Left hindlimb (tissue), 1 donor: ENCODE measurements at regions not wholly inside any gene's neighbourhood (a gene's known extent, or its start where the extent isn't known, plus 50 kb on each side); places are given as distances from the start of the nearest gene placed in this dataset.

ENCODE experiments used
- DNase-seq: peaks from one replicate; pipeline ENCODE4 v3.0.0-alpha.2; 2018

DNA sequence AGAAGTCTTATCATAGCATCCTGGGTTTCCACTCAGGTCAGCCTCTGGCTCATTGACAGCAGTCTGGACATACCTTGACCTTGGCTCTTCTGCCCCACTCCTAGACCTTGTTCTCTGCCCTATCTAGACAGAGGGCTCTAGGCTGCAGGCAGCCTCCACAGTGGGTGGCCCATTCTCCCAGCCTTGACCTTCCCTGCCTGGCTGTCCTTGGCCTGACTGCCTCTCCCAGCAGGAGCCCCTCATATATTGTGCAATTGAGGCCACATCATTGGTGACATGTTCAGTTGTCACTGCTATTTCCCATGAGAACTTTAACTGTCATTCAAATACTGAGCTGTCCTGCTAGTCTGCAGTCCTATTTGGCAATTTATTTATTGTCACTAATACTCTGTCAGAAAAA is 503.4 kb downstream of the PLXNA4 start:
- no peak for DNase-seq

DNA sequence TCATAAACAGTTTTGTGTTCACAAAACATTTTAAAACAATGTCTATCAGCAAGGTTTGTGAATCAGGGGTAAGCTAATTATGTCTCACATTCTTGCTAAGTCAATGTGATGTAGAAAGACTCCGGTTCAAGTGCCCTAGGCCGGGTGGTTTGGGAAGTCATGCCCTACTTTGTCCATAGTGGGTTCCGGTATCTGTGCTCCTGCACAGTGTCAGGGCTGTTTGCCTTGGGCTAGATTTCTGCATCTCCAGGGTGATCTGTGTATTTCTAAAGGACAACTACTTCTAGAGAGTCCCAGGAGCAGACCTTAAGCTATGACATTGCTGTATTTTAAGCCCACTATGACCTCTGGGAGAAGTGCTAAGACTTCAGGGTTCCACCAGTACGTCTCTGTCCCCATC is 504.1 kb downstream of the PLXNA4 start:
- no peak for DNase-seq

DNA sequence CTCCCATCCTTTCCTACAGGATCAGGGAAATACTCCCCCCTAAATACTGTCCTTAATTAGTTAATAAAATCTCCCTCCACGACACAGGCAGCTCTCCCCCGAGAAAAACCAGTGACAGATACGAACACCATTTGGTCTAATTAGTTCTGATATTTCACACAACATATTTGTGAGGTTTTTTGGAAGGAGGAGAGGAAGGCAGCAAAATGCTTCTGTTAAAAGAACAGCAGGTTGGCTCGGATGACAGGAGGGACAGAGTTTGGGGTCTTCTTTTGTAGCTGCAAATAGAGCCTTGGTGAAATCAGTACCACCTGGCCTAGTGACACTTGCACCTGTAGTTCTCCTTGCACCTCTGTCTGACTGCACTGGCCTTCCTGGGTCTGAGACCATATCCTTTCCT is 507.0 kb downstream of the PLXNA4 start:
- DNase-seq, result no peak

DNA sequence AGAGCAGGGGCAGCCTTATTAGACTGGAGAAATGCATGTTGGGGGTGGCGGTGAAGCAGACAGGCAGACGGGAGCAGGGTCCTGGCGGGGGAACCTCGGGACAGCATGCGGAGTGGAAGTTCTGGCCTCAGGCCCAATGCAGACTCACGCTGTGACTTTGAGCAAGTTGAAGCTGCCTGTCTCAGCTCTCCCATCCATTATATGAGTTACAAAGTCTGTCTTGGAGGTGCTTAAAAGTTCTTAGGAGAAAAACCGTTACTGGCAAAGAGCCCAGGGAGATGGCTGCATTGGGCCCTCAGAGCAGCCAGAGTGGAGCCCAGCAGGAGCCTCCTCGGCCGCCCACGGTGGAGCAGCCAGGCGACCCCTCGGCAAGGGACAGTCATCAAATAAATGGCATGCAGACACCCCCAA is 509.5 kb downstream of the PLXNA4 start:
- peak; percentile 66 for DNase-seq

DNA sequence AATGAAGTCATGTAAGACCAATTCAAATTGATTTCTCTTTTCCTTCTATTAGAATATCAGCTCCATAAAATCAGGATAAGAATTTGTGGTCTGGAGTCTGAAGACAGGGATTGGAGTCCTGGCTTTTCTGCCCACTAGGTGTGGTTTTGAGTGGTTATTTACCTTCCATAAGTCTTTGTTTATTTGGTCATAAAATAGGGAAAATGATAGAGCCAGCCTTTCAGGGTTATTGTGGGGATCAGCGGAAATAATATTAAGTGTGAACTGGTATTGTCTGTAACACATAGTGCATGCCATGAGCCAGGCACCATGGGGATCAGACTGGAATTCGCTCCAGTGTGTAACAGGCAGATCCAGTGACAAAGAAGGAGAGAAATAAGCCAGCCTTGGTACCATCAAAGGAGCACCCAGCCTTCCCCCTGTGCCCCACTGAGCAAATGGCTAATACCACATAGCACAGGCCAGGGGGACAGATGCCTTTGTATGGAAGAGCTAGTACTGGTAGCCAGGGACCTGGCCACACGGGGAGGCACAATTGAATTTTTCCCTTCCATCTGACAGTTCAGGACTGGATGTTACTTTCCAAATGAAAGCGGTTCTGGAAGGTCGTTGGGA is 509.7 kb upstream of the PODXL start:
- DNase-seq, result no peak

DNA sequence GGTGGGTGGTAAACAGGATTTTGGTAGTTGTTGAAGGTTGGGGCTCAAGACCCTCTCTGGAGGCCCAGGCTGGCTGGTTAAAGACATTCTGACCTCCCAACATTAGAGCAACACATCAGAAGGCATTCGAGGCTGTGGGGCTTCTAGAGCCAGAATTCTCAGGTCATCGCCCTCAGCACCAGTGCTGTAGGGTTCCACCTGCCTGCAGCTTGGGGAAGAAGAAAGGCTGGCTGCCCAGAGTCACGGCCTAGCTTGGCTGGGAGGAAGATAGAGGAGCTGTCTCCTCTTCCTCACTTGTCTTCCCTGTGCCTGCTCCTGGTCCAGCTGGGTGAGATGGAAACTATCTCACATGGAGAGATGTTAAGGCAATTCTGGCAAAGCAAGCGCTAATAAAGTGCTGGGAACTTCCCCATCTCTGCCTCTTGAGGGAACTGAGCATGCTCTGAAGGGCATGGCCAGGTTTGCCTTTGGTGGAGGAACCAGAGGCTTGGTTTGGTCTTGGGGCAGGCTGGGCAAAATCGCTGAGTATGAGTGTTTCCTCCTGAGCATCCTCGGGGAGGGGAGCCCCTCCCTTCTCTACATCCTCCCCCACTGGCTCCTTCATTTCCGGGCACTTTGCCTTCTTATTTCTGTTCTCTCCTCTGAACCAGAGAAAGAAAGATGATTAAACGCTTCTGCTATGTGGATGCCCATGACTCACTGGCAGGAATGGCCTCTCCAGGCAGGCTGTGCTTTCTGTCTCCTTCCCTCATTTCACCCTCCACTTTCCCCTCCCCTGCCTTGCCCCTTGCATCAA is 509.0 kb upstream of the PODXL start:
- DNase-seq, result peak; percentile 49

DNA sequence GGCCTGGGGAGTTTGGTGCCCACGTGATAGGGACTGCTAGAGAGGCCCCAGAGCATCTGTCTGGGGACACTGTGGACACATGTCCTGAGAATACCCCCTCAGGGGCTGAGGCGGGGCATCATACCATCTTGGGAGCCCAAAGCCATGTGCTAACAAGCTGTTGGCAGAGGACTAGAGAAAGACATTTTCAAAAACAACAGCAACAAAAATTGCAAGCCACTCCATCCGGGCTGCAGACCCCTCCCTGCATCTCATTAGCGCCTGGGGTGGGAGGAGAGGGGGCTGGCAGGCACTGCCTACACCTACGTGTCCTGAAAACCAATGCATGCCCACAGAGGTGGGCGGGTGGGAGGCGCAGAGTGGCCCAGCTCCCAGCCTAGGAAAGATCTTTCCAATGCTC is 507.4 kb upstream of the PODXL start:
- no peak for DNase-seq

DNA sequence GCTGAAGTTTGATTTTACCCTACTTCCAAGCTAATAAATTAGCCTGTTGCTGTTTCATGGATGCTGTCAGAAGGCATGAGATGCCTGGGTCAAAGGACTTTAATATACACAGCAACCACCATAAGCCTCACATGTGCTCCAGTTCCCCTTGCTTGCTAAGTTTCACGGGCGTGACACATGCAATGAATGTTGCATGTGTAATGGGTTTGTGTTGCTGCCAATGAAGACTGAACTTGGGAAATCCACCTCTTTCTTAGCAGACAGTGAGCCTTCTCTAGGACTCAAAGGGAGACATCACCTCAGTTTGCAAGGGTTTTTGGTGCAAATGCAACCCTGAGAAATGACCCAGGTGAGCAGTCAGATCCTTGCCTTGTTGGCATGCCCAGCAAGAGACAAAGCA is 505.5 kb upstream of the PODXL start:
- DNase-seq, result no peak

DNA sequence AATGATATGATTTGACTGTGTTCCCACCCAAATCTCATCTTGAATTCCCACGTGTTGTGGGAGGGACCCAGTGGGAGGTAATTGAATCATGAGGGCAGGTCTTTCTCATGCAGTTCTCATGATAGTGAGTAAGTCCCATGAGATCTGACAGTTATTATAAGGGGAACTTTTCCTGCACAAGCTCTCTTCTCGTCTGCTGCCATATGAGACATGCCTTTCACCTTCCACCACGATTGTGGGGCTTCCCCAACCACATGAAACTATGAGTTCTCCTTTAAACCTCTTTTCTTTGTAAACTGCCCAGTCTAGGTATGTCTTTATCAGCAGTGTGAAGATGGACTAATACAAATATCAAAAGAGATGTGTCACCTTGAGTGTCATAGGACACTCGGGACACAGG is 502.7 kb upstream of the PODXL start:
- no peak for DNase-seq

DNA sequence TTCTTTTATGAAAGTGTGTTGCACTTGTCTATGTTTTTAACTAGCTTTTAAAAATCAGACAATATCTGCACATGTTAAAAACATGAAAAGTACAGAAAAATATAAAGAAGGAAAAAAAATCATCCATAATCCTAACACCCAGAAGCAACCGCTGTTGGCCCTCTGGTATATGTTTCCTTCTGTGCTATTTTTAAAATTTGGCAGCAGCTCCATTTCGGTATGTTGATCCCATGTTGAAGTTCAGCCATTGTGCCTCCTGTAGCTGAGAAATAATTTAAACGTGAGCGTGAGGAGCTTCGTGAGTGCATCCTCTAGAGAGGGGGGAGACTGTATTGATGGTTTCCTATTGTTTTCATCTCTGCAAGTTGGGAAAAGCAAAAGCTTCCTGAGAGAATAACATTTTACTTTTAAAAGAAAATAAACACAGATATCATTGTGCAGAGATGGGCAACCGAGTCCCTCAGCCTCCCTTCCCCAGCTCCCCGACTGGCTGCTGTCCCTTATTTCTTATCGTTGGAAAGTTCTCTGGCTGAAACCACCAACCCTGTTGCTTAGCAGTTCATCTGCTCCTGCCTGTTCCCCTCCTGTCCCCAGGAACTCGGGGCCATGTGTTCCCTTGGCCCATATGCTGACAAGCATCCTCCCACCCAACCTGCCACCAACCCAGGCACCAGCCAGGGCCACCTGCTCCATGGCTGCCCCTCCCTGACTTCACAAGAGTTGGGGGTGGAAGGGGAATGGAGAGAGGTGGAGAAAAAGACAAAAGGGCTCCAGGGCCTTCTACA is 499.1 kb upstream of the PODXL start:
- DNase-seq, result no peak

DNA sequence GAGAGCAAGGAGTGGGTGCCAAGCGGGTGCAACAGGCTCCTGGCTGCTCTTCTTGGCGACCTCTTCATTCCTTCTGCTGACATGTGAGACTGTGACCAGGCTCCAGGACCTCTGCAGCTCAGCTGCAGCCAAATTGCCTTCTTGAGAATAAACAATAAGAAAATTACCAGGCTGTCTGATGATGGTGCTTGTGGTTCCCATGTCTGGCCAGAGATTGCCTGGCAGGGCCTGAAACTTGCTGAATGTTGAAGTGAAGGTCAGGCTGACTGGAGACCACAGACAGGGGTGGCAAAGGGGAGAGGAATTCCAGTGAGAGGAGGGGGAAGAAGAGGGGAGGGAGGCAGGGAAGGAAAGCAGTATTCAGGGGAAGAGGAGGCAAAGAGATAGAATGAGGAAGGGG is 497.4 kb upstream of the PODXL start:
- no peak for DNase-seq

DNA sequence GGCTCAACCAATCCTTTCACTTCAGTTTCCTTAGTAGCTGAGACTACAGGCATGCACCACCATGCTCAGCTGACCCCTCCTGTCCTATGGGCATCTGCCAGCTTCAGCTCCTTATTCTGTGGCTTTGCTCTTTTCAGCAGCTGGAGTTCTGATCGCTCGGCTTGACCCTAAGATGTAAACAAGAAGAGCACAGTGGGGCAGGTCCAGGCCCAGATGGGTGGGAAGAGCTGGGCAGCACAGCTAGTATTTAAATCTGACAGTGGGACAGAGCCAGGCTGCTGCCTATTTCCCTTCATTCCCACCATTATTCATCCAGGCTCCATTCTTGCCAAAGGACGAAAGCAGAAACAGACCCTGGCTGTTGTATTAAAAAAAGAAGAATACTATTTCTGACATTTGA is 494.9 kb upstream of the PODXL start:
- no peak for DNase-seq

DNA sequence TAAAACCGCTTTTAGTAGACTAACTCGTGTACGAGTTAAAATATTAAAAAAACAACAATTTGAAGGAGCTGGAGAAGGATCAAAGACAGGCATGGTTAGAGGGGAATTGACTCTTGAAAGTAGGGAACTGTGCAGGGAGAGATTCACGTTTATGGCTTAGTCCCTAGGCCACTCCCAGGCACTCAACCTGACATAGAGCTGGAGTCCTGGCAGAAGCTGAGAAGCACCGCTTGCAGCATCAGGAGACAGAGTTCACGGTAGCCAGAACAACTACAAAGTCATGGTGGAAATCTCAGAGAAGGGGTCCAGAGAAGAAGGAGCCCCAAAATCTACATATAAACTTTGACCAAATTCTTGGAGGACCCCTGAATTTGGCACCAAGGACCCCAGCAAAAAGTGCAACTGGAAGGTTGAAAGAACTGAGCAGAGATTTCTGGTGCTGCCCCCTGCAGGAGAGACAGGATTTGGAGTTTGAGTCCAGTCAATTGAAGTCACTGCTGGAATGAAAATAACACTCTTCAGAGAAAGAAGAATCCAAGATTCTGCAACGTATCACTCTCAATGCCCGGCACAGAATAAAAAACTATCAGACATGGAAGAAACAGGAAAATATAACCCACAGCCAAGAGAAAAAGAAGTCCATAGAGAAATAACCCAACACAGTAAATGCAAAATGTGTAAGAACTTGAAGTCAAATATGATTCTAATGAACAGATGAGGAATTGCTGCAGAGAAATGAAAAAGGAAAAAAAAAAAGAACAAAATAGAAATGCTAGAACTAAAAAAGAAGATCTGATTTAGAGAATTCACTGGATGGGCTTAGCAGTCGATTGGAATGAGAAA is 493.3 kb upstream of the PODXL start:
- no peak for DNase-seq

DNA sequence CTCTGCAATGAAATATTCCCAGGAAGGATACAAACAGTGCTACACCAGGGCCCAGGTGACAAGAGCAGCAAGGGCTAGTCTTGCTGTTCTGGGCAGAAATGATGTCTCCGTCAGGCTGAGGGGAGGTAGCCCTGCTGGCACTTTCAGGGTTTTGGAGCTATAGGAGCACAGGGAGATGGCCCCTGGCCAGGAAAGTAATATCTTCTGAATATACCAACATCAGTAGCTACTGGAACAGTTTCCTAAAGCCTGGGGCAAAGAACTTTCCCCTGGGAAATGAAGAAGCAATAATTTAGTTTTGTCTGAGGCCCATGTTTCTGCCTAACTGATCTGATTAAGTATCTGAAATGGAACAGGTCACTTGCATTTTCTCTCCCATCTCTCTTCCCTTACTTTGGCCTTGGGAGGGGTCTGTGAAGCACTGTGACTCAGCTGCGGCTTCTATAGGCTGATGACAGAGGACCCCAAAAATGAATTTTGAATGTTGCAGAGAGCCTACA is 489.1 kb upstream of the PODXL start:
- no peak for DNase-seq

DNA sequence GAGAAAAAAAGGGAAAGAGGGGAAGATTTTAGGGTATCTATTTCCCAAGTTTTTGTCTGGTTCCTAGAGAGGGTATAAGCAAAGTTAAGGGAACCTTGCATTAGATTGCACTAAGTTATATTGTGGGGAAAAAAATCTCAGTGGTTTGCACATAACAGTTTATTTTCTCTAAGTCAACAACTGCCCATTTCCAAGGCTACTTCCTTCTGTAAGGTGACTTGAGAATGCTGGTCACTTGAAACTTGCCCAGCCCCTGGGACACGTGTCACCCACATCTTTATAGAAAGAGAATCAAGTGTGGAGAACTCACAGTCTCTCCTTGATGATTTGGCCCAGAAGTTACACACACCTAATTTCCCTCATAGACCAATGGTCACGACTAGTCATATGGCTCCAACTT is 488.6 kb upstream of the PODXL start:
- no peak for DNase-seq

DNA sequence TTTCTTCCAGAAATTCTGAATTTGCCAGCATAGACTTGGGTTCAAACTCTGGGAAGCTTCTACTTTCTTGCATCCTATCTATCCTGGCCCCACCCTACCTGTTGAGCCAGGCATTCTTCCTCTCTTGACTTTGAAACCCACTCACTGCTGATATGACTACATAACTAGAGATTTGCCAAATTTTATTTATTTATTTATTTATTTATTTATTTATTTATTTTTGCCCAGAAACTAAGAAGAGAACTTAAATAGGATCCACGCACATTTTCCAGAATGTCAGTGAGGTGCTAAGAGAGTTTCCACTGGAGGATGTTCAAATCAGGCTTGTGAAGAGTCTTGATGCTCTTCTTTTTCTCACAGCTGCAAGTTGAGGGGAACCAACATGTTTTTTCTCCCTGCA is 487.8 kb upstream of the PODXL start:
- no peak for DNase-seq

DNA sequence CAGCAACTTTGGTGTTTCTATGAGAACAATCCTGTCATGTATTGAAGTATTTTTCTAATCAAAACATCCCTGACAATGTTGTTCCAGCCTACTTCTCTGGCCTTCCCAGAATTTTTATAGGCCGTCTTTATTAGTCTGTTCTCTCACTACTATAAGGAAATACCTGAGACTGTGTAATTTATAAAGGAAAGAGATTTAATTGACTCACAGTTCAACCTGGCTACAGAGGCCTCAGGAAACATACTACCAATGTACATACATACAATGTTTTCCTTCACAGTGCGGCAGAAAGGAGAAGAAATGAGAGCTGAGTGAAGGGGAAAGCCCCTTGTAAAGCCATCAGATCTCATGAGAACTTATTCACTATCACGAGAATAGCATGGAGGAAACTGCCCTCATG is 484.7 kb upstream of the PODXL start:
- no peak for DNase-seq

DNA sequence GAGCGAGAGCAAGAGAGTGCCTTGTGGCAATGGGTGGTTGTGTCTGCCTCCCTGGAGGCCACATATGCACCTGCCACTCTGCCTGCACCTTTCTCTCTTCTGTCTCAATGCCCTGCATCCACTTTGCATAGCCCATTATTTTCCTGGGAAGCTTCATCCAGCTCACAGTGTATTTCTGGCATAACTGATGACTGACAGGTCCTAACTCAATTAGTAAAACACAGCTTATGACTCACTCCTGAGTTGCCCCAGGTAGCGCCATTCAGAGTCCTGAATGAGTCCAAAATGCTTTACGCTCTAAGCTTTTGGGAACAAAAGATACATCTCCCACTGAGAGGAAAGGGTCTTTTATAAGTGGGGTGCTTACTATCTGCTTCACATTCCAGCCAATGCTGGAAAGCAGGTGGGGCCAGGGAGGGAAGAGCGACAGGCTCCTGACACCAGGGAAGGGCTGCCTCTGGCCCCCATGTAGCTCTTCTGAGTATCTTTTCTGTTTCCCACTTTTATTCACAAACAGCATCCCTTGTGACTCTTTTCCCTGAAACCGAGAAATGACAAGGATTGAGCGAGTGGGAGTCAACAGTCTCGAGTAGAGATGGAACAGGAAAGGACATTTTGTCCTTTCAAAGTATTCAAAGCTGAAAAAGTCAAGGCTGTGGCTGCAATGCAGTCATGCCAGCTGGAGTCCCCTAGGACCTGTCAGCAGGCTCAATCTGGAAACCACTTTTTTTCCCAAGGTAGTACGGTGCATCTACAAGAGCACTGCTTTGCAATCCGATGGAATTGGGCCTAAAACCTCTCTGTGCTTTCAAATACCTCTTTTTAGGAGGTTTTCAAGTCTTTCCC is 479.3 kb upstream of the PODXL start:
- no peak for DNase-seq

DNA sequence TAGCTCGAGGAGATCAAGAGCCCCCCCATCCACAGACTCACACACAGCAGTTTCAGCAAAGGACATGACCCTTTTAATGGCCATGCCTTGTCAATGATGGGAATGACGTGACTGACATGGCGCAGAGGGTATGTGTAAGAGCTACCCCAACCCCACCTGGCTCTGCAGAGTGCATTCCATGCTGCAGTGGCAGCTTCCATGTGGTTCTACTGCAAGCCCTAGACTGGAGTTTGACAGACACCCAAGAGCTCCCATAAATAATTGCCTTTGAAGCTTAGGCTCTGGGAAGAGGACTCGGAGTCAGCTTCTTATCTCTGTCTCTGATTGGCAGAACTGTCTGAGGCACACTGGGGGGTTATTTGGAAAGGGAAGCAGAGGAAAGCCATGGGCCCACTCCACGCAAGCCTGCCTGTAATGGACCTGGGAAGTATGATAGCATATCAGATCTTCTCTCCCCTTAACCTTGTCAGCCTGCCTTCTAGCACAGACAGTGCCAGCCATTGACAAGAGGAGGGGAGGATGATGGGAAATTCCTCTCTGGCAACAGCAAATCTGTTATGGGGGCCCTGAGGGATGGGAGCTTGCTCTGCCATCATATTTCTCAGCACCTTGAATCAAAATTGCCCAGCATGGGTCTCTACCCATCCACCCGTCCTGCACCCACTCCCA is 478.5 kb upstream of the PODXL start:
- no peak for DNase-seq

DNA sequence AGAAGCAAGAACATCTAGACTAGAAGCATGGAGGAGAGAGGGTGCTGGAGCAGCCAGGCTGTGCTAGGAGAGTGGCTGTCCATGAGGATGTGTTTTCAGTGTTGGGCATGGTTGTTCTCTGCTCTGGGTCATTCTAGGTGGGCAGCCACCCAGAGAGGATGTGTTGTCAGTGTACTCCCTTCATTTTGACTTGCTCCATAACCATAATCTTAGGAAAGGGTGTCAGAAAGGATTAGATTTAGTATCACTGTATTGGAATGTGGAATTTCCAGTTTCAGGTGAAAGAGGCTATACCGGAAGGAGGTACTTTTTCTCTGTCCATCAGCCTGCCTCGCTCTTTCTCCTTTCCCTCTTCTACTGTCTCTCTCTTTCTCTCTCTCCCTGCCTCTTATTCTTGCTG is 474.5 kb upstream of the PODXL start:
- no peak for DNase-seq

DNA sequence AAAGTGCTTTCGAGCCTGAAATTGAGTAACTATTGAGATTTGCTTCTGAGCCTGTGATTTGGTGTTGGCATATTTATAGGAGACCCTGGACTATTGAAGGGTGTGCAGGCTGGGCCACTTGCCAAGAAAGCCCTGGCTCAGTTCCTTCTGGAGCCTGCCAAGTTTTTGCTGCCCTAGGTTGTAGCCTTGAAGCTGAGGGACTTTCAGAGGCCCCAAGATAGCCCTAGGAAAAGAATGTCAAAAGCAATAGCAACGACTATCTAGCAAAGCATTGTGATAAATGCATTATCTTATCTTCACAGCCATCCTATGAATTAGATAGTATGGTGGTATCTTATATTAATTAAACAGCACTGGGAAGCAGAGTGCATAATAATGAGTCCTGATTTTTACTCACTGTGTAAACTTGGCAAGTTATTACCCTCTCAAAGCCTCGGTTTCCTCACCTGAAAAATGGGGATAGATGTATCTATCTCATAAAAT is 473.7 kb upstream of the PODXL start:
- DNase-seq, result peak; percentile 40
